ENCODE measurements at regions not wholly inside any gene's neighbourhood (a gene's known extent, or its start where the extent isn't known, plus 50 kb on each side); places are given as distances from the start of the nearest gene placed in this dataset.

- peak; percentile 44 for DNase-seq (ENCODE audit: low spot score)
These were observed 575.8 kb downstream of the TOX3 start for GRCh38 chr16:51971184-51971583.

- peak; percentile 24 for DNase-seq (ENCODE audit: low spot score)
These were observed 578.2 kb downstream of the TOX3 start for GRCh38 chr16:51968749-51969148.

- no peak for DNase-seq (ENCODE audit: low spot score)
These were observed 579.3 kb downstream of the TOX3 start for GRCh38 chr16:51967646-51968045.

GRCh38 chr16:51960931-51961330, 586.0 kb downstream of the TOX3 start:
- no peak for DNase-seq (ENCODE audit: low spot score)

- no peak for DNase-seq (ENCODE audit: low spot score)
These were observed 593.5 kb downstream of the TOX3 start for GRCh38 chr16:51953286-51953985.

- DNase-seq (ENCODE audit: low spot score) = no peak
These were observed 594.4 kb downstream of the TOX3 start for GRCh38 chr16:51952500-51952899.

- DNase-seq (ENCODE audit: low spot score) = no peak
These were observed 595.2 kb downstream of the TOX3 start for GRCh38 chr16:51951668-51952298.

GRCh38 chr16:51950118-51950780, 596.7 kb downstream of the TOX3 start:
- no peak for DNase-seq (ENCODE audit: low spot score)

- no peak for DNase-seq (ENCODE audit: low spot score)
These were observed 597.7 kb downstream of the TOX3 start for GRCh38 chr16:51949282-51949681.

- no peak for DNase-seq (ENCODE audit: low spot score)
These were observed 605.5 kb downstream of the TOX3 start for GRCh38 chr16:51941412-51941811.

GRCh38 chr16:51940183-51940582, 606.8 kb downstream of the TOX3 start:
- no peak for DNase-seq (ENCODE audit: low spot score)

GRCh38 chr16:51939378-51939871, 607.5 kb downstream of the TOX3 start:
- DNase-seq (ENCODE audit: low spot score) = no peak

- no peak for DNase-seq (ENCODE audit: low spot score)
These were observed 608.1 kb downstream of the TOX3 start for GRCh38 chr16:51938861-51939260.

- DNase-seq (ENCODE audit: low spot score) = no peak
These were observed 609.2 kb downstream of the TOX3 start for GRCh38 chr16:51937771-51938170.

- DNase-seq (ENCODE audit: low spot score) = no peak
These were observed 610.1 kb downstream of the TOX3 start for GRCh38 chr16:51936846-51937245.

- DNase-seq (ENCODE audit: low spot score) = no peak
These were observed 614.6 kb downstream of the TOX3 start for GRCh38 chr16:51932317-51932716.

GRCh38 chr16:51931653-51932052, 615.3 kb downstream of the TOX3 start:
- DNase-seq (ENCODE audit: low spot score) = no peak

GRCh38 chr16:51924744-51925143, 622.2 kb downstream of the TOX3 start:
- no peak for DNase-seq (ENCODE audit: low spot score)

- DNase-seq (ENCODE audit: low spot score) = no peak
These were observed 624.5 kb downstream of the TOX3 start for GRCh38 chr16:51922476-51922875.

GRCh38 chr16:51919736-51920135, 627.2 kb downstream of the TOX3 start:
- DNase-seq (ENCODE audit: low spot score) = no peak

GRCh38 chr16:51916814-51917213, 630.1 kb downstream of the TOX3 start:
- no peak for DNase-seq (ENCODE audit: low spot score)

- DNase-seq (ENCODE audit: low spot score) = no peak
These were observed 630.7 kb downstream of the TOX3 start for GRCh38 chr16:51916231-51916630.

- no peak for DNase-seq (ENCODE audit: low spot score)
These were observed 639.3 kb downstream of the TOX3 start for GRCh38 chr16:51907680-51908079.
